Fibroblast of lung (primary cell): ENCODE measurements at regions not wholly inside any gene's neighbourhood (a gene's known extent, or its start where the extent isn't known, plus 50 kb on each side); places are given as distances from the start of the nearest gene placed in this dataset.

Experiments used
- DNase-seq, 2 donors: peaks; one replicate each; pipeline versions ENCODE4 v3.0.0 to v3.0.0-alpha.2; 2010; ENCODE audit warnings: low read depth in 2 of 2
- H2AFZ ChIP-seq: 2 replicates; pipeline ENCODE4 v1.5.1; 2012; ENCODE audit warnings: low read length, control low read depth, inconsistent platforms
- H3K27ac ChIP-seq: 2 replicates; pipeline ENCODE4 v1.5.1; 2011; ENCODE audit warnings: low read length, control low read depth; ENCODE audit not compliant: insufficient read depth
- H3K27me3 ChIP-seq: 2 replicates; pipeline ENCODE4 v1.5.1; 2011; ENCODE audit warnings: mild to moderate bottlenecking, low read length; ENCODE audit not compliant: control insufficient read depth, insufficient read depth
- H3K36me3 ChIP-seq: 2 replicates; pipeline ENCODE4 v1.5.1; 2011; ENCODE audit warnings: low read length; ENCODE audit not compliant: control insufficient read depth, insufficient read depth
- H3K4me1 ChIP-seq: 2 replicates; pipeline ENCODE4 v1.5.1; 2011; ENCODE audit warnings: low read length; ENCODE audit not compliant: control insufficient read depth, insufficient read depth; ENCODE audit errors: extremely low read depth
- H3K4me2 ChIP-seq: 2 replicates; pipeline ENCODE4 v1.5.1; 2011; ENCODE audit warnings: low read length, control low read depth; ENCODE audit not compliant: insufficient read depth; ENCODE audit errors: extremely low read depth
- H3K4me3 ChIP-seq, 4 experiments: fragments of 200-600 bp in 1 of 4; sonication (generic) in 1 of 4; replicated peaks in 1 of 4; 2 replicates each; pipeline ENCODE4 v1.5.1; 2011 to 2016; ENCODE audit warnings: low read length in 4 of 4, low read depth in 3 of 4, mild to moderate bottlenecking in 3 of 4, control low read depth in 2 of 4, inconsistent platforms in 1 of 4, mixed read lengths in 1 of 4; ENCODE audit not compliant: insufficient read depth in 1 of 4; ENCODE audit errors: control extremely low read depth in 1 of 4
- H3K79me2 ChIP-seq: 2 replicates; pipeline ENCODE4 v1.5.1; 2012; ENCODE audit warnings: mild to moderate bottlenecking, low read length, inconsistent platforms; ENCODE audit not compliant: control insufficient read depth, insufficient read depth
- H3K9ac ChIP-seq: 2 replicates; pipeline ENCODE4 v1.5.1; 2011; ENCODE audit warnings: mild to moderate bottlenecking, low read length, control low read depth; ENCODE audit not compliant: insufficient read depth
- H3K9me3 ChIP-seq: 2 replicates; pipeline ENCODE4 v1.5.1; 2012; ENCODE audit warnings: low read depth, low read length; ENCODE audit not compliant: control insufficient read depth, insufficient read depth
- H4K20me1 ChIP-seq: 2 replicates; pipeline ENCODE4 v1.5.1; 2011; ENCODE audit warnings: low read length; ENCODE audit not compliant: control insufficient read depth, insufficient read depth; ENCODE audit errors: extremely low read depth
- CTCF ChIP-seq, 2 donors: IDR thresholded peaks in 1 of 2; conservative IDR thresholded peaks in 1 of 2; 1 replicate in 1 of 2; 2 replicates in 1 of 2; pipeline ENCODE4 v1.5.1; 2011 to 2012; ENCODE audit warnings: low read length in 2 of 2, control low read depth in 1 of 2, inconsistent platforms in 1 of 2, low read depth in 1 of 2, mild to moderate bottlenecking in 1 of 2
- EZH2 ChIP-seq: IDR thresholded peaks from 2 replicates; pipeline ENCODE4 v1.5.1; 2012; ENCODE audit warnings: low read length, control low read depth, mild to moderate bottlenecking; ENCODE audit errors: missing control alignments

- Histone ChIP-seq H3K4me2 (no peak overlapping the region), H3K4me3 (no peak overlapping the region), H3K9ac (no peak overlapping the region), H4K20me1 (no peaks in the 10 kb centered on the region), H3K9me3 (no peaks in the 10 kb centered on the region), H3K4me1 (no peaks in the 10 kb centered on the region), H3K27ac (no peak overlapping the region), H2AFZ (no peak overlapping the region), H3K79me2 (no peaks in the 10 kb centered on the region), H3K27me3 (no peaks in the 10 kb centered on the region), H3K36me3 (no peaks in the 10 kb centered on the region)
- no peak for DNase-seq
- TF ChIP-seq EZH2 (no peak), CTCF (conservative IDR thresholded peaks at IDR 0.05 in 1 of 2, IDR thresholded peaks at IDR 0.05 in 1 of 2; ENCODE audit: low read depth in 1 of 2, low read length in 2 of 2) (no peak)
These were observed 896.5 kb downstream of the GATA3 start for GRCh38 chr10:8950978-8951377.

- Histone ChIP-seq H3K27ac (no peak overlapping the region), H3K9ac (no peak overlapping the region), H4K20me1 (no peaks in the 10 kb centered on the region), H3K4me1 (no peaks in the 10 kb centered on the region), H3K79me2 (no peaks in the 10 kb centered on the region), H3K36me3 (no peaks in the 10 kb centered on the region), H3K27me3 (no peaks in the 10 kb centered on the region), H3K4me2 (no peak overlapping the region), H2AFZ (no peak overlapping the region), H3K4me3 (no peak overlapping the region), H3K9me3 (no peaks in the 10 kb centered on the region)
- TF ChIP-seq EZH2 (no peak), CTCF (conservative IDR thresholded peaks at IDR 0.05 in 1 of 2, IDR thresholded peaks at IDR 0.05 in 1 of 2; ENCODE audit: low read depth in 1 of 2, low read length in 2 of 2) (no peak)
- no peak for DNase-seq
These were observed 897.1 kb downstream of the GATA3 start for GRCh38 chr10:8951440-8952089.

GRCh38 chr10:8956400-8956799 lies 901.9 kb downstream of the GATA3 start:
- no peaks in the 10 kb centered on the region for H3K79me2 ChIP-seq
- no peak overlapping the region for H3K9ac ChIP-seq
- DNase-seq, result no peak
- H3K36me3 ChIP-seq, result no peaks in the 10 kb centered on the region
- no peak overlapping the region for H3K27ac ChIP-seq
- no peaks in the 10 kb centered on the region for H4K20me1 ChIP-seq
- TF ChIP-seq CTCF (conservative IDR thresholded peaks at IDR 0.05 in 1 of 2, IDR thresholded peaks at IDR 0.05 in 1 of 2; ENCODE audit: low read depth in 1 of 2, low read length in 2 of 2) (no peak), EZH2 (no peak)
- H3K4me3 ChIP-seq, result no peak overlapping the region
- no peak overlapping the region for H2AFZ ChIP-seq
- no peaks in the 10 kb centered on the region for H3K4me1 ChIP-seq
- H3K27me3 ChIP-seq, result no peaks in the 10 kb centered on the region
- no peaks in the 10 kb centered on the region for H3K9me3 ChIP-seq
- no peak overlapping the region for H3K4me2 ChIP-seq
